Progenitor cell of endocrine pancreas (in vitro differentiated cells): ENCODE measurements at regions not wholly inside any gene's neighbourhood (a gene's known extent, or its start where the extent isn't known, plus 50 kb on each side); places are given as distances from the start of the nearest gene placed in this dataset.

Experiments used
- DNase-seq: peaks from one replicate; pipeline ENCODE4 v3.0.0; 2021; ENCODE audit warnings: low spot score; ENCODE audit not compliant: unreplicated experiment
- H3K27ac Mint-ChIP-seq: 2 replicates; pipeline ENCODE4 v1.8.0; 2021; ENCODE audit warnings: mild to moderate bottlenecking, moderate library complexity, mixed read lengths
- H3K27me3 Mint-ChIP-seq: 2 replicates; pipeline ENCODE4 v1.8.0; 2021; ENCODE audit warnings: mixed read lengths
- H3K36me3 Mint-ChIP-seq: 2 replicates; pipeline ENCODE4 v1.8.0; 2022; ENCODE audit warnings: mixed read lengths; ENCODE audit not compliant: insufficient read depth
- H3K4me1 Mint-ChIP-seq: 2 replicates; pipeline ENCODE4 v1.8.0; 2021; ENCODE audit warnings: low read depth, mixed read lengths
- H3K4me3 Mint-ChIP-seq: 2 replicates; pipeline ENCODE4 v1.8.0; 2021; ENCODE audit warnings: low read depth, mild to moderate bottlenecking, moderate library complexity, mixed read lengths
- H3K9me3 Mint-ChIP-seq: 2 replicates; pipeline ENCODE4 v1.8.0; 2021; ENCODE audit warnings: low read depth, mixed read lengths
- CTCF ChIP-seq: fragments of 200-600 bp; sonication (generic); IDR thresholded peaks from one replicate; pipeline ENCODE4 v1.5.0; 2021; ENCODE audit warnings: antibody characterized with exemption, mild to moderate bottlenecking; ENCODE audit not compliant: unreplicated experiment

DNA sequence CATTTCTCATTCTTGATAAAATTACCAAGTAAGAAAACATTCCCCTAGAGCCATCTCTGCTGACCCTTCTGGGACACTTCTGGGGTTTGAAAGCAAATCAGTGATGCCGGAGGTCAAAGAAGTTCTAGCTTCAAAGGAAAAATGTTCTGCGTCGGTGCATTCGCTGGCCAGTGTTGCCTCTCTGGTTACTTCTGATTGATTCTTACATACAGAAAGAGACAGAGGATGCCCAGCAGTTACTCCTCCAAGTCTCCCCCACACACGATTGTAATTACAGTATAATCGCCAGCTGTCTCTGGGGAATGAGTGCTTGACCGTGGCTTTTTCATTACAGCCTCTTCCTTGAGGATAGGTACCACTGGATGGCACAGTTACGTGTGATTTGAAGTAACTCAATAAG is 150.9 kb downstream of the SNX19 start:
- Mint-ChIP-seq H3K27me3 (peaks cover 24% of the 10 kb centered on the region), H3K36me3 (no peaks in the 10 kb centered on the region), H3K4me1 (peaks cover 19% of the 10 kb centered on the region), H3K9me3 (no peaks in the 10 kb centered on the region), H3K27ac (no peak overlapping the region), H3K4me3 (no peak overlapping the region)
- no peak for TF ChIP-seq CTCF
- DNase-seq: no peak

DNA sequence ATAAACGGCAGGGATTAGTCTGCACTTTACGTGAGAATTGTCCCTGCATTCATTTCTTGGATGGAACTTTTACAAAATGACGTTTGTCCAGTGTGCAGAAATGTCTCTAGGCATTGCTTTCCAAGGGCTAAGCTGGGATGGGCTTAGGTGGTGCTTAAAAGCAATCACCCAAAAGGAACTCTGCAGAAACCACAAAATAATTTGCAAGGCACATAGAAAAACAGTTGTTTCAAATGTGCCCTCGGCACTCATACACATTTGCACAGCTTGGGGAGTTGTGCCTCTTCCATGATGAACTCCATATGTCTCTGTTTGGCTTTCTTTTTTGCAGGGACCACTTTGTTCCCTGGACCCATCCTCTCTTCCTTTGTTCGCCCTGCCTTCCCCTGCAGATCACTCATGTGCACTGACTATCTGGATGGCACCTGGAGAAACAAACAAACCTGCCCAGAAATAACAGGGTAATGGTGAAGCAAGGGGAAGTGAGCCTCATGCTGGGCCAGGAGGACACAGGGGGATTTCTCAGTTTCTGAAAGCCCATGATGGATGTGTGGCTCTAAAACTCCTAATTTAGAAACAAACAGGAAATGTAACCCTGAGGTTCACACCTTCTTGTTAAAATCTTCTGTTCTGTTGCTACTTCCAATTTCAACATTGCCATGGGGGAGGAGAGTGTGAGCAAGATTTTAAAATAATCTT is 150.2 kb downstream of the SNX19 start:
- Mint-ChIP-seq H3K4me3 (no peak overlapping the region), H3K4me1 (peaks cover 25% of the 10 kb centered on the region)

GRCh38 chr11:130766650-130767565 is 149.4 kb downstream of the SNX19 start:
- H3K9me3 Mint-ChIP-seq: no peaks in the 10 kb centered on the region
- H3K4me1 Mint-ChIP-seq: peaks cover 25% of the 10 kb centered on the region
- peaks cover 14% of the 10 kb centered on the region for H3K27me3 Mint-ChIP-seq
- no peaks in the 10 kb centered on the region for H3K36me3 Mint-ChIP-seq
- DNase-seq: no peak
- TF ChIP-seq CTCF: no peak
- no peak overlapping the region for H3K4me3 Mint-ChIP-seq
- no peak overlapping the region for H3K27ac Mint-ChIP-seq

More for the DNA sequence above, 150.2 kb downstream of the SNX19 start:
- Mint-ChIP-seq H3K27me3 (peaks cover 18% of the 10 kb centered on the region), H3K27ac (no peak overlapping the region), H3K9me3 (no peaks in the 10 kb centered on the region), H3K36me3 (no peaks in the 10 kb centered on the region)
- TF ChIP-seq CTCF: no peak
- no peak for DNase-seq

- DNase-seq: no peak
- H3K27me3 Mint-ChIP-seq: peaks cover 16% of the 10 kb centered on the region
- no peak overlapping the region for H3K4me3 Mint-ChIP-seq
- H3K36me3 Mint-ChIP-seq: no peaks in the 10 kb centered on the region
- H3K27ac Mint-ChIP-seq: no peak overlapping the region
- peaks cover 27% of the 10 kb centered on the region for H3K4me1 Mint-ChIP-seq
- no peak for TF ChIP-seq CTCF
- H3K9me3 Mint-ChIP-seq: no peaks in the 10 kb centered on the region
Observed at GRCh38 chr11:130769782-130770535, 146.3 kb downstream of the SNX19 start.

DNA sequence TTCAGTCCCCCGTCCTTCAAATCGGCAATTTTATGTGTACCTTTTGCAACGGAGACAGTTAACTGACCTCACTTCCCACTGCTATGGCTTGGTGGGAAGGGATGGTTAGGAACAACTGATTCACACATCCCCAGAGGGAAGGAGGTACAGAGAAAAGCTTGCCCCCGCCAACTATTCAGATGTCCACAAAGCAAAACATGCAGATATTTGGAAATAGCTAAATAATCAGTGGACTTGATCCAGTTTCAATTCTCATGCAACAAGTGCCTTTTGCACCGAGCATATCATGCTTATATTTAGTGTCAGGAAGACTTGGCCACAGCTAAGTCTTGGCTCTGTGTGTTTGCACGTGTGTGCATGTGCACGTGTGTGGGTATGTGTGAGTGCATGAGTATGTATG is 144.6 kb downstream of the SNX19 start:
- H3K9me3 Mint-ChIP-seq: no peaks in the 10 kb centered on the region
- no peak overlapping the region for H3K27ac Mint-ChIP-seq
- peaks cover 4% of the 10 kb centered on the region for H3K27me3 Mint-ChIP-seq
- no peak overlapping the region for H3K4me3 Mint-ChIP-seq
- H3K4me1 Mint-ChIP-seq: peaks cover 27% of the 10 kb centered on the region
- DNase-seq: no peak
- no peaks in the 10 kb centered on the region for H3K36me3 Mint-ChIP-seq
- no peak for TF ChIP-seq CTCF
